Keratinocyte (primary cell): ENCODE measurements at regions not wholly inside any gene's neighbourhood (a gene's known extent, or its start where the extent isn't known, plus 50 kb on each side); places are given as distances from the start of the nearest gene placed in this dataset.

Experiments
- DNase-seq: peaks from one replicate; pipeline ENCODE4 v3.0.0-alpha.2; 2011; ENCODE audit warnings: low read depth, missing footprints, low spot score
- FAIRE-seq: peaks from 2 replicates; lab custom pipeline; 2011; peaks lifted over from hg19 to GRCh38; lab: Jason Lieb, UNC
- H2AFZ ChIP-seq: 2 replicates; pipeline ENCODE4 v1.6.0; 2012; ENCODE audit warnings: low read length, control low read depth, inconsistent platforms; ENCODE audit not compliant: control insufficient read depth
- H3K27ac ChIP-seq: 2 replicates; pipeline ENCODE4 v1.5.1; 2011; ENCODE audit warnings: low read length; ENCODE audit not compliant: control insufficient read depth, insufficient read depth
- H3K27me3 ChIP-seq: 3 replicates; pipeline ENCODE4 v1.6.0; 2011; ENCODE audit warnings: low read length; ENCODE audit not compliant: control insufficient read depth, insufficient read depth; ENCODE audit errors: extremely low read depth
- H3K36me3 ChIP-seq, 2 experiments: 2 replicates in 1 of 2; 3 replicates in 1 of 2; pipeline ENCODE4 v1.5.1; 2011; ENCODE audit warnings: low read length in 2 of 2, mild to moderate bottlenecking in 1 of 2; ENCODE audit not compliant: control insufficient read depth in 2 of 2, insufficient read depth in 2 of 2; ENCODE audit errors: extremely low read depth in 1 of 2
- H3K4me1 ChIP-seq: 3 replicates; pipeline ENCODE4 v1.5.1; 2011; ENCODE audit warnings: low read length; ENCODE audit not compliant: control insufficient read depth, insufficient read depth; ENCODE audit errors: extremely low read depth
- H3K4me2 ChIP-seq: 3 replicates; pipeline ENCODE4 v1.6.0; 2011; ENCODE audit warnings: low read depth, low read length; ENCODE audit not compliant: control insufficient read depth, insufficient read depth; ENCODE audit errors: extremely low read depth
- H3K4me3 ChIP-seq, 3 experiments: fragments of 200-600 bp in 1 of 3; sonication (generic) in 1 of 3; 2 replicates in 2 of 3; 3 replicates in 1 of 3; pipeline ENCODE4 v1.5.1; 2011 to 2016; ENCODE audit warnings: low read length in 3 of 3, mild to moderate bottlenecking in 3 of 3, control low read depth in 2 of 3, inconsistent platforms in 1 of 3, low read depth in 1 of 3, mixed read lengths in 1 of 3, mixed run types in 1 of 3, moderate library complexity in 1 of 3; ENCODE audit not compliant: control insufficient read depth in 2 of 3, insufficient read depth in 2 of 3; ENCODE audit errors: extremely low read depth in 1 of 3
- H3K79me2 ChIP-seq: 2 replicates; pipeline ENCODE4 v1.6.0; 2012; ENCODE audit warnings: low read length; ENCODE audit not compliant: control insufficient read depth, insufficient read depth
- H3K9ac ChIP-seq: 3 replicates; pipeline ENCODE4 v1.6.0; 2011; ENCODE audit warnings: low read length; ENCODE audit not compliant: control insufficient read depth, insufficient read depth; ENCODE audit errors: extremely low read depth
- H3K9me1 ChIP-seq: 3 replicates; pipeline ENCODE4 v1.6.0; 2011; ENCODE audit warnings: low read length; ENCODE audit not compliant: control insufficient read depth, insufficient read depth; ENCODE audit errors: extremely low read depth
- H3K9me3 ChIP-seq: 2 replicates; pipeline ENCODE4 v1.5.1; 2012; ENCODE audit warnings: low read depth, low read length; ENCODE audit not compliant: control insufficient read depth
- H4K20me1 ChIP-seq: 3 replicates; pipeline ENCODE4 v1.6.0; 2011; ENCODE audit warnings: low read length; ENCODE audit not compliant: control insufficient read depth, insufficient read depth; ENCODE audit errors: extremely low read depth
- EZH2 ChIP-seq: IDR thresholded peaks from one replicate; pipeline ENCODE4 v1.6.1; 2012; ENCODE audit warnings: inconsistent platforms, mild to moderate bottlenecking, low read length, moderate library complexity
- dilution Hi-C: fragments of 300-500 bp; cut with MboI; formaldehyde crosslinking; loops from one replicate; pipeline ENCODE4 v1.7.0; 2020; ENCODE audit warnings: low sequenced_read_pairs; ENCODE audit not compliant: extremely low pct_ligation_motif_present
- TF ChIP-seq, protein P1 (sequence below), 3 experiments: IDR thresholded peaks in 1 of 3; conservative IDR thresholded peaks in 1 of 3; optimal IDR thresholded peaks in 1 of 3; 2 replicates in 2 of 3; 3 replicates in 1 of 3; pipeline versions ENCODE3 to v1.5.1; 2011; ENCODE audit warnings: low read length in 3 of 3, mild to moderate bottlenecking in 3 of 3, moderate library complexity in 2 of 3, control low read depth in 1 of 3, inconsistent platforms in 1 of 3; ENCODE audit not compliant: insufficient read depth in 2 of 3; ENCODE audit errors: extremely low read depth in 1 of 3

DNA sequence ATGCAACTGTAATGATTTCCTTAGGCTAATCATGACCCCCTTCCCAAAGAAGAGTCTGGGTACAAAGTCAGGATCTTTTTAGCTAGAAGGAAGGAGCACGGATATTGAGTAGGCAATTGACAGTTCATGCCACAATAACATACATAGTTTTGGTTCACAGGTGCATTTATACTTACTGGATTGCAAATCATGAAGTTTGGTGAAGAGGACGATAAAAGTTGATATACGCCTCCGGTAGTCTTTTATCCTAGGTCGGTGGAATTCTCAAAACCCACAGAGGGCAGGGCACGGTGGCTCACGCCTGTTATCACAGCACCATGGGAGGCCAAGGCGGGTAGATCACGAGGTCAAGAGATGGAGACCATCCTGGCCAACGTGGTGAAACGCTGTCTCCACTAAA is 265.4 kb upstream of the PRMT6 start:
- no peaks in the 10 kb centered on the region for H3K4me1 ChIP-seq
- H3K4me2 ChIP-seq = no peak overlapping the region
- H3K9ac ChIP-seq = no peak overlapping the region
- no peak overlapping the region for H3K4me3 ChIP-seq
- no peaks in the 10 kb centered on the region for H3K9me3 ChIP-seq
- dilution Hi-C loops = no loop called here
- FAIRE-seq = no peak
- no peak overlapping the region for H2AFZ ChIP-seq
- H3K36me3 ChIP-seq = no peaks in the 10 kb centered on the region
- TF ChIP-seq EZH2 = no peak
- TF ChIP-seq, protein P1, sequence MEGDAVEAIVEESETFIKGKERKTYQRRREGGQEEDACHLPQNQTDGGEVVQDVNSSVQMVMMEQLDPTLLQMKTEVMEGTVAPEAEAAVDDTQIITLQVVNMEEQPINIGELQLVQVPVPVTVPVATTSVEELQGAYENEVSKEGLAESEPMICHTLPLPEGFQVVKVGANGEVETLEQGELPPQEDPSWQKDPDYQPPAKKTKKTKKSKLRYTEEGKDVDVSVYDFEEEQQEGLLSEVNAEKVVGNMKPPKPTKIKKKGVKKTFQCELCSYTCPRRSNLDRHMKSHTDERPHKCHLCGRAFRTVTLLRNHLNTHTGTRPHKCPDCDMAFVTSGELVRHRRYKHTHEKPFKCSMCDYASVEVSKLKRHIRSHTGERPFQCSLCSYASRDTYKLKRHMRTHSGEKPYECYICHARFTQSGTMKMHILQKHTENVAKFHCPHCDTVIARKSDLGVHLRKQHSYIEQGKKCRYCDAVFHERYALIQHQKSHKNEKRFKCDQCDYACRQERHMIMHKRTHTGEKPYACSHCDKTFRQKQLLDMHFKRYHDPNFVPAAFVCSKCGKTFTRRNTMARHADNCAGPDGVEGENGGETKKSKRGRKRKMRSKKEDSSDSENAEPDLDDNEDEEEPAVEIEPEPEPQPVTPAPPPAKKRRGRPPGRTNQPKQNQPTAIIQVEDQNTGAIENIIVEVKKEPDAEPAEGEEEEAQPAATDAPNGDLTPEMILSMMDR (optimal IDR thresholded peaks at IDR 0.05 in 1 of 3, IDR thresholded peaks at IDR 0.05 in 1 of 3, conservative IDR thresholded peaks at IDR 0.05 in 1 of 3; ENCODE audit: extremely low read depth in 1 of 3, insufficient read depth in 2 of 3, low read length in 3 of 3) = no peak
- no peaks in the 10 kb centered on the region for H3K79me2 ChIP-seq
- H4K20me1 ChIP-seq = no peaks in the 10 kb centered on the region
- no peaks in the 10 kb centered on the region for H3K27me3 ChIP-seq
- no peaks in the 10 kb centered on the region for H3K9me1 ChIP-seq
- no peak overlapping the region for H3K27ac ChIP-seq
- DNase-seq = no peak

DNA sequence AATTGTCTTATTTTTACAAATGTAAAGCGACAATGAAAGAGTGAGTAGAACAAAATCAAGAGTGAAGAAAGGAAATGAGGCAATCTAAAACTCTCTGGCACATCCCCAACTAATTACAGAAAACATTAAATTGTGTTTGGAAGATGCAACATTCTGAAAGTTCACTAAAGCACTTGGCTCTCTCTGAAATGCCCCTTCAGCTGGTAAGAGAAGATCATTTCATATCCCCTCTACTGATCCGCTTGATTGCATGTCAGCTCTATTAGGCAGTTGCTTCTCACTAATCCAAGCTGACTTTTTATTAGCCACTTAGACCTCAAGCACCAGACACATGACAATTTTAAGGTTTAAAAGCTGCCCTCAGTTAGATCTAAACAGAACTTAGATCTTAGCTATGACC is 262.8 kb upstream of the PRMT6 start:
- H3K9me1 ChIP-seq = no peaks in the 10 kb centered on the region
- H3K79me2 ChIP-seq = no peaks in the 10 kb centered on the region
- H3K27me3 ChIP-seq = no peaks in the 10 kb centered on the region
- TF ChIP-seq, protein P1 (optimal IDR thresholded peaks at IDR 0.05 in 1 of 3, IDR thresholded peaks at IDR 0.05 in 1 of 3, conservative IDR thresholded peaks at IDR 0.05 in 1 of 3; ENCODE audit: extremely low read depth in 1 of 3, insufficient read depth in 2 of 3, low read length in 3 of 3) = no peak
- TF ChIP-seq EZH2 = no peak
- DNase-seq = no peak
- no peaks in the 10 kb centered on the region for H4K20me1 ChIP-seq
- H3K9me3 ChIP-seq = no peaks in the 10 kb centered on the region
- H3K4me3 ChIP-seq = no peak overlapping the region
- H3K9ac ChIP-seq = no peak overlapping the region
- dilution Hi-C loops = no loop called here
- no peak overlapping the region for H3K27ac ChIP-seq
- no peak overlapping the region for H2AFZ ChIP-seq
- no peak overlapping the region for H3K4me2 ChIP-seq
- H3K36me3 ChIP-seq = no peaks in the 10 kb centered on the region
- H3K4me1 ChIP-seq = no peaks in the 10 kb centered on the region
- FAIRE-seq = no peak
